ENCODE measurements at regions not wholly inside any gene's neighbourhood (a gene's known extent, or its start where the extent isn't known, plus 50 kb on each side); places are given as distances from the start of the nearest gene placed in this dataset.

DNA sequence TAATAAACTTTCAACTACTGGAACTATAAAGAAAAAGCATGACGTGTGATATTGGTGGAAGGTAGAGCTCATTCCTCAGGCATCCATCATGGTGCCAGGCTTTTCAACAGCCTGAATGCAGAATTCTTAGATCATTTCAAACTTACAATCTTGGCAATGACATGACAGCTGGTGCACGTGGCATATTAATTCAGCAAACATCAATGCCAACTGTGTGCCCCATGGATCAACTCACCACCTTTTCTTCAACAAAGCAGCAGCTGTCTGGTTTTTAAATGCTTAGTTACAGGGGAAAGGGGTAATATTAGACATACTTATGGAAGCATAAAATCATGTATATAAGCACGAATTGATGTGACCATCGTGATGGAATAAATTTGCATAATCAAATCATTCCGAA lies 56.0 kb upstream of the OR13F1 start:
- TF ChIP-seq, protein P1, sequence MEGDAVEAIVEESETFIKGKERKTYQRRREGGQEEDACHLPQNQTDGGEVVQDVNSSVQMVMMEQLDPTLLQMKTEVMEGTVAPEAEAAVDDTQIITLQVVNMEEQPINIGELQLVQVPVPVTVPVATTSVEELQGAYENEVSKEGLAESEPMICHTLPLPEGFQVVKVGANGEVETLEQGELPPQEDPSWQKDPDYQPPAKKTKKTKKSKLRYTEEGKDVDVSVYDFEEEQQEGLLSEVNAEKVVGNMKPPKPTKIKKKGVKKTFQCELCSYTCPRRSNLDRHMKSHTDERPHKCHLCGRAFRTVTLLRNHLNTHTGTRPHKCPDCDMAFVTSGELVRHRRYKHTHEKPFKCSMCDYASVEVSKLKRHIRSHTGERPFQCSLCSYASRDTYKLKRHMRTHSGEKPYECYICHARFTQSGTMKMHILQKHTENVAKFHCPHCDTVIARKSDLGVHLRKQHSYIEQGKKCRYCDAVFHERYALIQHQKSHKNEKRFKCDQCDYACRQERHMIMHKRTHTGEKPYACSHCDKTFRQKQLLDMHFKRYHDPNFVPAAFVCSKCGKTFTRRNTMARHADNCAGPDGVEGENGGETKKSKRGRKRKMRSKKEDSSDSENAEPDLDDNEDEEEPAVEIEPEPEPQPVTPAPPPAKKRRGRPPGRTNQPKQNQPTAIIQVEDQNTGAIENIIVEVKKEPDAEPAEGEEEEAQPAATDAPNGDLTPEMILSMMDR (conservative IDR thresholded peaks at IDR 0.05; ENCODE audit: low read depth, low read length) = no peak
- no peak for TF ChIP-seq EZH2phosphoT487 (IDR thresholded peaks at IDR 0.05; ENCODE audit: borderline replicate concordance, low read length)
- no peak for TF ChIP-seq EZH2 (IDR thresholded peaks at IDR 0.05; ENCODE audit: low read length, unreplicated experiment)

All from PC-3 (cell line).